Kidney capillary endothelial cell (primary cell): ENCODE measurements at regions not wholly inside any gene's neighbourhood (a gene's known extent, or its start where the extent isn't known, plus 50 kb on each side); places are given as distances from the start of the nearest gene placed in this dataset.
"Not testable (repeated sequence)": the region's sequence is repeated elsewhere in the genome, so short reads cannot be mapped to it uniquely, and the experiment has no call there.

Experiments
- DNase-seq: peaks from one replicate; pipeline ENCODE4 v3.0.0-alpha.2; 2018; ENCODE audit warnings: low spot score

DNA sequence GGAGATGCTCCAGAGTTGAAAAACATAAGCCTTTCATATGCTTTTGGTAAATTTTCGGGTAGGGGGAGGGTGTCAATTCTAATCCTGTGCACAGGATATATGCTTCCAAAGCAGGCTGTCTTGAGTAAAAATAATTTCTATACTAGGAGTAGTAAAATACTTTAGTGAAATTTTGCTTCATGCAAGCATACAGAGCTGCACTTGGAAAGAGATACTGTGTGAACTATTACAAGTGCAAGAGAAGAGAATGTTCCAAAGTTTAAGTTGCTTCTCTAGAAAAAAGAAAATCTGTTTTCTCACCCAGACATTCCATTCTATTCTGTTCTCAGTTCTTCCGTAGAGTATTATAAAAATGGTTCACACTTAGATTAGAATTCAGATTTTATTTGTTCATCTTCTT is 324.6 kb upstream of the AADAT start:
- no peak for DNase-seq

DNA sequence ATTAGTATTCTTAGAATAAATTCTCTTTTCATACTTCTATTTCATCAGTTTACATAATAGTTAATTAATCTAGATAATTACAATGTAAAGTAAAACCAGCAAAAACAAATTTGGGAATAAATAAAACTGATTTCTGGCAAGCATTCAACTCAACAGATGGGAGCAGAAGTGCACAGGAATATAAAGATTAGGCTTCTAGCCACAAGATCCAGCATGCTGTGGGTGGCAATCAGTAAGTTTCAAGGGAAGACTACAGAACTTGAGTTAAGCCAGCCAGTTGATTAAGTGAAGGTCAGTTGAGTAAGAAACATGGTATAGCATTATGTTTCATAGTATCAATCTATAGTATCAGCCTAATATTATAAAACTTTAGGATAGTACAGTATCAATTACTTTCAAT is 324.2 kb upstream of the AADAT start:
- DNase-seq, result no peak

DNA sequence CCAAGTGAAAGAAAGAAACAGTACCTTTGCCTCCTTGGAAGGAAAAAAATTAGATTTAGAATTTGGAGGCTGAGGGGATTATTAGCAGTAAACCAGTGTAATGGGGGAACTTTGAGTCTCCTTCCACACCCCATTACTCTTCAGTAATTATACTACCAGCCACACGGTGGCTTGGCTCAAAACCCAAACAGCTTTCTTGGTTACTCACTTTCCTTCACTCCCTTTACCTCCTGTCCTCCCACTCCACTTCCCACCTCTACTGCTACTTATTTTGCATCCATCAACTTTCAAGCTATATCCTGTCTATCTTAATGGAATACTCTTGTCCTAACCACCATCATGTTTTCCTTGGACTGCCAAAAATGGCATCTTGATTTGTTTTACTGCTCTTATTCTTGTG is 310.6 kb upstream of the AADAT start:
- DNase-seq, result no peak

- DNase-seq, result no peak
Measured at GRCh38 chr4:170399581-170400293, 310.0 kb upstream of the AADAT start.

DNA sequence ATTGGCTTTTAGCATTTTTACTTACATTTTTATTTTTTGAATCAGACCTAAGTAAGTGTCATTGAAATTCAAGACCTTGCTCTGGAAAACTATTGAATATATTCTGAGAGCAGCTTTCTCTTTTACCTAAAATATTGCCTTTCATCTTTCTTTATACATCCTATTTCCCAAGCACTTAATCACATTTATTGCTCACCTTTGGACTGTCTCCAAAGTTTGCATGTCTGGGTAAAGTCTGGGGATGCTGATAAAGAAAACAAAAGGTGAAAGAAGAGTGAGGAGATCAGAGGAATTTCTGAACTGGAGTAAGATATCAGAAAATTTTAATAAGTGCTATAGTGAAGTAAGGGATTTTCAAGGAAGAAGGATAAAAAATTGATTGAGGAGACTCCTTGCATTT is 308.5 kb upstream of the AADAT start:
- no peak for DNase-seq

GRCh38 chr4:170395773-170396172 is 306.0 kb upstream of the AADAT start:
- DNase-seq, result no peak

GRCh38 chr4:170391066-170391740 is 301.4 kb upstream of the AADAT start:
- DNase-seq, result no peak

DNA sequence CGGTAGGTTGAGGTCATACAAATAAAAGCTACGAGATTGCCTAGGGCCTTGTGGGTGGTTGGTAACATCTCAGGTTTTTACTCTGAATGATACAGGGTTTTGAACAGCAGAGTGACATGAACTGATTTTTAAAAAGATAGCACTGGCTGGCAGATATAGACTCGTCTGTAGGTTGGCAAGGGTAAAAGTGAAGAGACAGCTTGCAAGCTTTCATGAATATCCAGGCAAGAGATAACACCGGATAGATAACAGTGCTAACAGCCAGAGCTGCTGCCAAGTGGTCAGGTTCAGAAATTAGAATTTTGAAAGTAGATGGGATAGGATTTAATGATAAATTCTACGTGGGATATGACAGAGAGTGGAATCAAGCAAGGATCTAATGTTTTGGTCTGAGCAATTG is 299.7 kb upstream of the AADAT start:
- no peak for DNase-seq

GRCh38 chr4:170388255-170388654 is 298.5 kb upstream of the AADAT start:
- no peak for DNase-seq

DNA sequence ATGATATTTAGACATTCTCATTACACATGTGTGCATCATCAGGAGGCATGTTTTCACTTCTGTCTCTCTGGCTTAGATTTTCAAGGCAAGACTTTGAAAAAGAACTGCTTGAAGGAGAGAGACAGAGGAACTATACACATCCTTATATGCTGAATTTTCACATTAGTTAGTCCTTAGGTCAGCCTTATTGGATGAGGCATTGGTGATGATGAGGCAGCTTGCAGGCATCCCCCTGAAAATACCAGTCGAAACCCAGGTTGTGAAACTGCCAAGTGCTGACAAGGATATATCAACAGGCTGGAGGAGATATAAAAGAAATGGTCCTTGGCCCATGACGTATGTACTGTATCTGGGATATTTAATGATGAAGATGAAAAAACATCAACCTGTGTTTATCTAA is 297.2 kb upstream of the AADAT start:
- no peak for DNase-seq

- no peak for DNase-seq
Measured at GRCh38 chr4:170386511-170386910, 296.8 kb upstream of the AADAT start.

GRCh38 chr4:170374770-170375169 is 285.0 kb upstream of the AADAT start:
- no peak for DNase-seq

GRCh38 chr4:170348945-170349344 is 259.2 kb upstream of the AADAT start:
- DNase-seq, result no peak

DNA sequence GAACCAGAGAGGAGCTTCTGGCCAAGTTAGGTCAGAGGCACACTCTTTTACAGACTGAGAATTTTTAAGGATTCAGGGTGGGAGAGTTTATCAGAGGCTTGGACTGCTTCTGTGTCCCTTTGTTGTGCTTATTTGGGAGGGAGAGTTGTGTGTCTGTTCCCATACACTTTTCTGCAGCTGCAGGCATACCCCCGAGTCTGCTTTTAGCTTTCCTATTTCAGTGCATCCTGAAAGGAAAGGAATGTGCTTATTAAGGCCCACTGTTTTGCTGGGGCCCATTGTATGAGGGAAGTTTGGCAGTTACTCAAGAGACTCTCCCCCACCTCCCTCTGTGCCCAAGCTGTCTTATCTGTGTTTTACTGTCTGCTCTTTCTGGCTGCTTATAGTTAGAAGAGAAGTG is 257.4 kb upstream of the AADAT start:
- not testable (repeated sequence) for DNase-seq

DNA sequence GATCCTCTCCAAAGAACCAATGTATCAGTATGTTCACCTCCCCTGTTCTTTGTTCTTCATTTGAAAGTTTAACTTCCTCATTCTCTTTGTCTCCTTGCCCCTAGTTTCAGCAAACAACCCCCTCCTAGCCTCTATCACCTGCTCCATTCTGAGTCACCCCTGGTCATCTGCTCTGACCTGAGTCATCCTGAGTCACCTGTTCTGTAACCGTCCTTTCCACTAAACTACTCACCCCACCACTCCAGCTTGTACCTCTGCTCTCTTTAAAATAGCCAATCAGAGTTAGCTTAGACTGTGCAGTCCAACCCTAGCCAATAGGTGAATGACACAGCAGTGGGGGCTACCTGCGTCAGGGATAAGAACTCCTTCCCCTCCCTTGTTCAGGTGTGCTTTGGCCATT is 249.8 kb upstream of the AADAT start:
- DNase-seq, result no peak

- no peak for DNase-seq
Measured at GRCh38 chr4:170336238-170336775, 246.6 kb upstream of the AADAT start.

DNA sequence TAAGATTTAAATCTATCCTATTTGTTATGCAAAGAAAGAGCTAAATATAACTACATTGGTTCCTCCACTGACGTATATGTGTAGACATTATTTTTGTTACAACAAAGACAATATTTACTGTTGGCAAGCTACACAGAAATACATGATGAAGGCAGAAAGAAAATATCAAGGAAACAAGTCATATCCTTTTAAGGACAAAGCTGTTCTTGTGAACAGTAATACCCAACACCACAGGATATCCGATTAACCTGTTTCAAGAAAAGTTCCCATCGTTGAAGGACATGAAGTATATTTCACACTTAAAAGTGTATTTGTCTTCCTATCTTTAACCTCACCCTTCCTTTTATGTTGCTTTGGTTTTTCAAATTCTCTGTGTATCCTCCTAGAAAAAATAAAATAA is 235.8 kb upstream of the AADAT start:
- no peak for DNase-seq

DNA sequence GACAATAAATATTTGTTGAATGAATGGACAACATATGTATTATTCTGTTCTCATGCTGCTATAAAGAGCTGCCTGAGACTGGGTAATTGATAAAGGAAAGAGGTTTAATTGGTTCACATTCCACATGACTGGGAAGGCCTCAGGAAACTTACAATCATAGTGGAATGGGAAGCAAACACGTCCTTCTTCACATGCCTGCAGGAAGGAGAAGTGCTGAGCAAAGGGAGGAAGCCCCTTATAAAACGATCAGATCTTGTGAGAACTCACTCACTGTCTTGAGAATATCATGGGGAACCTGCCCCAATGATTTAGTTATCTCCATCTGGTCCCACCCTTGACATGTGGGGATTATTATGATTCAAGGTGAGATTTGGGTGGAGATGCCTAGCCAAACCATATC is 233.9 kb upstream of the AADAT start:
- DNase-seq, result no peak

- no peak for DNase-seq
Measured at GRCh38 chr4:170307182-170307581, 217.4 kb upstream of the AADAT start.

GRCh38 chr4:170306208-170306607 is 216.5 kb upstream of the AADAT start:
- no peak for DNase-seq

GRCh38 chr4:170305627-170306026 is 215.9 kb upstream of the AADAT start:
- DNase-seq, result no peak

DNA sequence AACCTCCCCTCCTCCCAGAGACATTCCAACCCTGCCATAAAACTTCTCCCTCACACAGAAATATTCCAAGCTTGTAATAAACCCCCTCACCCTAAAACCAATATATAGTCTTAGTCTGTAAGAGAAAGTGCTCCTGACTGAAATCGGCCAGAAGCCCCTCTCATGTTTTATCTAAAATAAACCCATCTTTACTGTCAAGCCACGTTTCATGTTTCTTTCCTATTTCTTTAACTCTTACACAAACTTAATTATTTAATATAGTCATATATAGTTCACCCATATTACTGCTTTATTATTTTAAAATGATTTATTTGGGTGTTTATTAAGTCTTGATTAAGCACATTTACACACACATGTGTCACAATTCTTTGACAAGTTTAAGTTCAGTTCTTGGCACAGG is 191.3 kb upstream of the AADAT start:
- no peak for DNase-seq

- no peak for DNase-seq
Measured at GRCh38 chr4:170278460-170278859, 188.7 kb upstream of the AADAT start.

GRCh38 chr4:170274616-170275015 is 184.9 kb upstream of the AADAT start:
- DNase-seq, result no peak
